SK-N-SH (cell line): ENCODE measurements at regions not wholly inside any gene's neighbourhood (a gene's known extent, or its start where the extent isn't known, plus 50 kb on each side); places are given as distances from the start of the nearest gene placed in this dataset.

Experiments
- CTCF ChIA-PET: fragments of 300-600, 350-600 bp; formaldehyde crosslinking; extraction: SDS; loops from one replicate; lab custom pipeline; 2021; lab: Yijun Ruan, JAX
- POLR2A ChIA-PET: fragments of 350-600 bp; sonication (Branson Sonifier 250); formaldehyde crosslinking; extraction: SDS; loops from one replicate; lab custom pipeline; 2020; ENCODE audit warnings: antibody characterized with exemption, inconsistent platforms; lab: Yijun Ruan, JAX
- DNase-seq: peaks from one replicate; pipeline ENCODE4 v3.0.0; 2012
- H2AFZ ChIP-seq: fragments of 200-600 bp; sonication (generic); 2 replicates; pipeline ENCODE4 v1.8.1; 2016; ENCODE audit warnings: antibody characterized with exemption, mild to moderate bottlenecking, low read depth
- H3F3A ChIP-seq: fragments of 200-600 bp; sonication (generic); replicated peaks from 2 replicates; pipeline ENCODE3; 2016; ENCODE audit warnings: antibody characterized with exemption, mild to moderate bottlenecking; ENCODE audit not compliant: insufficient read depth
- H3K27ac ChIP-seq, 2 experiments: fragments of 200-500 bp in 1 of 2; fragments of 200-600 bp in 1 of 2; sonication (Bioruptor generic) in 1 of 2; sonication (generic), shearing (Covaris generic) in 1 of 2; 2 replicates each; pipeline versions ENCODE4 v1.5.1 to v1.6.1; 2014 to 2016; ENCODE audit warnings: low read depth in 2 of 2, inconsistent platforms in 1 of 2, low read length in 1 of 2, mild to moderate bottlenecking in 1 of 2, mixed read lengths in 1 of 2
- H3K27me3 ChIP-seq: fragments of 200-600 bp; sonication (generic), shearing (Covaris generic); 2 replicates; pipeline ENCODE4 v1.6.1; 2016; ENCODE audit warnings: mixed run types; ENCODE audit not compliant: insufficient read depth
- H3K36me3 ChIP-seq, 2 experiments: fragments of 200-500 bp in 1 of 2; fragments of 200-600 bp in 1 of 2; sonication (Bioruptor generic) in 1 of 2; sonication (generic) in 1 of 2; replicated peaks in 1 of 2; 2 replicates each; pipeline versions ENCODE3 to v1.5.1; 2014 to 2016; ENCODE audit warnings: low read length in 1 of 2, mild to moderate bottlenecking in 1 of 2; ENCODE audit not compliant: insufficient read depth in 2 of 2, control insufficient read depth in 1 of 2
- H3K4me1 ChIP-seq, 2 experiments: fragments of 200-500 bp in 1 of 2; fragments of 200-600 bp in 1 of 2; sonication (Bioruptor generic) in 1 of 2; sonication (generic), shearing (Covaris generic) in 1 of 2; 2 replicates each; pipeline versions ENCODE4 v1.5.1 to v1.6.1; 2014 to 2016; ENCODE audit warnings: low read depth in 1 of 2, low read length in 1 of 2, mixed run types in 1 of 2; ENCODE audit not compliant: insufficient read depth in 2 of 2, control insufficient read depth in 1 of 2
- H3K4me2 ChIP-seq: fragments of 200-600 bp; sonication (generic), shearing (Covaris generic); 2 replicates; pipeline ENCODE4 v1.6.1; 2017; ENCODE audit warnings: mixed run types
- H3K4me3 ChIP-seq, 2 experiments: fragments of 200-500 bp in 1 of 2; fragments of 200-600 bp in 1 of 2; sonication (Bioruptor generic) in 1 of 2; sonication (generic), shearing (Covaris generic) in 1 of 2; 2 replicates each; pipeline versions ENCODE4 v1.5.1 to v1.8.1; 2014 to 2016; ENCODE audit warnings: low read depth in 2 of 2, inconsistent platforms in 1 of 2, low read length in 1 of 2, mild to moderate bottlenecking in 1 of 2, mixed read lengths in 1 of 2, moderate library complexity in 1 of 2
- H3K79me2 ChIP-seq: fragments of 200-600 bp; sonication (generic); 2 replicates; pipeline ENCODE4 v1.8.1; 2017; ENCODE audit warnings: mild to moderate bottlenecking; ENCODE audit not compliant: insufficient read depth
- H3K9ac ChIP-seq: fragments of 200-600 bp; sonication (generic); 2 replicates; pipeline ENCODE4 v1.6.1; 2017; ENCODE audit warnings: mixed run types
- H3K9me2 ChIP-seq: fragments of 200-600 bp; sonication (generic); 2 replicates; pipeline ENCODE4 v1.6.1; 2017; ENCODE audit warnings: mixed run types
- H3K9me3 ChIP-seq: fragments of 200-600 bp; sonication (generic); 2 replicates; pipeline ENCODE4 v1.6.1; 2017; ENCODE audit warnings: mixed run types, mild to moderate bottlenecking, moderate library complexity
- H4K20me1 ChIP-seq: fragments of 200-600 bp; sonication (generic); 2 replicates; pipeline ENCODE4 v1.6.1; 2017; ENCODE audit warnings: mild to moderate bottlenecking, mixed run types; ENCODE audit not compliant: insufficient read depth
- EZH2phosphoT487 ChIP-seq: fragments of 200-600 bp; sonication (generic); IDR thresholded peaks from 2 replicates; pipeline ENCODE4 v1.6.1; 2017; ENCODE audit warnings: low read depth, mixed run types, mild to moderate bottlenecking, antibody characterized with exemption, moderate library complexity, borderline replicate concordance
- FOSL2 ChIP-seq: IDR thresholded peaks from 2 replicates; pipeline ENCODE4 v1.4.0; 2012; ENCODE audit warnings: low read depth, mild to moderate bottlenecking, moderate library complexity, borderline replicate concordance
- GATA2 ChIP-seq: sonication (generic); formaldehyde crosslinking; IDR thresholded peaks from 2 replicates; pipeline ENCODE4 v1.5.0; 2020; ENCODE audit warnings: mild to moderate bottlenecking, missing genetic modification reagents
- NFIC ChIP-seq: IDR thresholded peaks from 2 replicates; pipeline ENCODE4 v1.4.0; 2012; ENCODE audit warnings: borderline replicate concordance
- RCOR1 ChIP-seq: fragments of 150-350 bp; IDR thresholded peaks from 2 replicates; pipeline ENCODE4 v1.6.1; 2017; ENCODE audit warnings: antibody characterized with exemption, low read length
- REST ChIP-seq: IDR thresholded peaks from 2 replicates; pipeline ENCODE4 v1.6.1; 2012; ENCODE audit warnings: mild to moderate bottlenecking, low read depth, low read length, moderate library complexity
- SIN3A ChIP-seq: IDR thresholded peaks from 2 replicates; pipeline ENCODE4 v1.6.1; 2012; ENCODE audit warnings: low read depth, mild to moderate bottlenecking, low read length, moderate library complexity, borderline replicate concordance
- USF2 ChIP-seq: fragments of 150-350 bp; IDR thresholded peaks from 2 replicates; pipeline ENCODE4 v1.6.1; 2017; ENCODE audit warnings: antibody characterized with exemption, low read length, low read depth, borderline replicate concordance
- YY1 ChIP-seq: IDR thresholded peaks from 2 replicates; pipeline ENCODE4 v1.4.0; 2012; ENCODE audit warnings: low read depth, mild to moderate bottlenecking
- WGBS: methylation state at CpG from one replicate; pipeline ENCODE4 v1.1.6; 2017; ENCODE audit warnings: low lambda C conversion rate; 5-methylcytosine and 5-hydroxymethylcytosine counted together

GRCh38 chr12:118493962-118494361 lies 117.6 kb downstream of the SUDS3 start:
- Histone ChIP-seq H3F3A (no peaks in the 10 kb centered on the region), H3K27ac (no peak overlapping the region), H4K20me1 (no peaks in the 10 kb centered on the region), H3K27me3 (no peaks in the 10 kb centered on the region), H2AFZ (no peak overlapping the region), H3K36me3 (no peaks in the 10 kb centered on the region), H3K9me2 (no peaks in the 10 kb centered on the region), H3K79me2 (no peaks in the 10 kb centered on the region), H3K4me1 (no peaks in the 10 kb centered on the region), H3K9ac (no peak overlapping the region), H3K9me3 (no peaks in the 10 kb centered on the region), H3K4me2 (no peak overlapping the region), H3K4me3 (no peak overlapping the region)
- ChIA-PET POLR2A (no interaction called here), CTCF (no interaction called here)
- no peak for DNase-seq
- TF ChIP-seq RCOR1 (no peak), SIN3A (no peak), NFIC (no peak), REST (no peak), EZH2phosphoT487 (no peak)
- WGBS = 13% methylated on average over 2 of the region's 2 CpGs

GRCh38 chr12:118494776-118495175 lies 118.4 kb downstream of the SUDS3 start:
- no peak overlapping the region for H3K27ac ChIP-seq
- ChIA-PET CTCF (no interaction called here), POLR2A (no interaction called here)
- no peaks in the 10 kb centered on the region for H3K27me3 ChIP-seq
- 39% methylated on average over 3 of the region's 3 CpGs for WGBS
- H3K9me3 ChIP-seq = no peaks in the 10 kb centered on the region
- H3K4me2 ChIP-seq = no peak overlapping the region
- H3K9me2 ChIP-seq = no peaks in the 10 kb centered on the region
- H3K4me3 ChIP-seq = no peak overlapping the region
- no peaks in the 10 kb centered on the region for H3K79me2 ChIP-seq
- no peaks in the 10 kb centered on the region for H3F3A ChIP-seq
- no peaks in the 10 kb centered on the region for H4K20me1 ChIP-seq
- no peak for TF ChIP-seq YY1
- no peak for TF ChIP-seq GATA2 (CRISPR knock-in tag)
- no peak for TF ChIP-seq FOSL2
- TF ChIP-seq USF2 = no peak
- no peak for TF ChIP-seq NFIC
- DNase-seq = no peak
- no peaks in the 10 kb centered on the region for H3K36me3 ChIP-seq
- H3K4me1 ChIP-seq = no peaks in the 10 kb centered on the region
- no peak overlapping the region for H2AFZ ChIP-seq
- no peak overlapping the region for H3K9ac ChIP-seq
